ENCODE measurements at regions not wholly inside any gene's neighbourhood (a gene's known extent, or its start where the extent isn't known, plus 50 kb on each side); places are given as distances from the start of the nearest gene placed in this dataset.

GRCh38 chr14:83988275-83988674 lies 1541.7 kb upstream of the FLRT2 start:
- TF ChIP-seq CTCF (IDR thresholded peaks at IDR 0.05), result no peak
- no peak for TF ChIP-seq POLR2A (IDR thresholded peaks at IDR 0.05)
- no peak for TF ChIP-seq POLR2AphosphoS5 (IDR thresholded peaks at IDR 0.05)

Measured in upper lobe of left lung (tissue), 4 donors.